ENCODE measurements at regions not wholly inside any gene's neighbourhood (a gene's known extent, or its start where the extent isn't known, plus 50 kb on each side); places are given as distances from the start of the nearest gene placed in this dataset.

DNA sequence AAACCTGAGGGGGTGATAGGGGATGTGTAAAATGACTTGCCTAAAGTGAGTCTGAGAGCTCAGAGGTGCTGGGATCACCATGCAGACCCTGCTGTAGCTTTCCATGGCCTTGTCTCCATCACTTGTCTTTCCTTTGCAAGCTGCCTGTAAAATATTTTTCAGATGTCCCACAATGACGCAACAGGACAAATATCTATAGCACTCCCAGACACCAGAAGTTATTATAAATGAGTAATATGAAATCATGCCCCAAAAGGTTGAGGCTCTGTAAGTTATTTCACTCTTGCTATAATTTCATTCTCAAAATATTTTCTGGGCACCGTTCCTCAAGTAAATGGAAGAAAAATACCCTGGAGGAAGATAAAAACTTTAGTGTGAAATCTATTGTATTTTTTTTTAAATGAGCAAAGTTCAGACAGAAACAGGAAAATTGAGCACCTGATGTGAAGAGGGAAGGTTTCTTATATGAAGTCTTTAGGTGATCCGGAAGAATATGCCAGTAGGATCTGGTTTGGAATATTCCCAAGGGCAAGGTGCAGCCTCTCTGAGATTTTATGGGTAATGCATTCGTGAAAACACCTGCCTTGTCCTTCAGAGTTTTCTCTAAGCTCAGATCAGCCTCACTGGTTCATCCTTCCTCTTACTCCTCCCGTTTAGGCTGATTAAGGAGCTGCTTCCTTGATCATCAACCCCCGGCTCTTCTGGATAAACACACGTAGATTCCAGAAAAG is 138.3 kb upstream of the DMAC1 start:
- TF ChIP-seq EP300 (IDR thresholded peaks at IDR 0.05) (no peak), POLR2AphosphoS5 (IDR thresholded peaks at IDR 0.05) (no peak), POLR2A (IDR thresholded peaks at IDR 0.05) (no peak)
- TF ChIP-seq, protein P1, sequence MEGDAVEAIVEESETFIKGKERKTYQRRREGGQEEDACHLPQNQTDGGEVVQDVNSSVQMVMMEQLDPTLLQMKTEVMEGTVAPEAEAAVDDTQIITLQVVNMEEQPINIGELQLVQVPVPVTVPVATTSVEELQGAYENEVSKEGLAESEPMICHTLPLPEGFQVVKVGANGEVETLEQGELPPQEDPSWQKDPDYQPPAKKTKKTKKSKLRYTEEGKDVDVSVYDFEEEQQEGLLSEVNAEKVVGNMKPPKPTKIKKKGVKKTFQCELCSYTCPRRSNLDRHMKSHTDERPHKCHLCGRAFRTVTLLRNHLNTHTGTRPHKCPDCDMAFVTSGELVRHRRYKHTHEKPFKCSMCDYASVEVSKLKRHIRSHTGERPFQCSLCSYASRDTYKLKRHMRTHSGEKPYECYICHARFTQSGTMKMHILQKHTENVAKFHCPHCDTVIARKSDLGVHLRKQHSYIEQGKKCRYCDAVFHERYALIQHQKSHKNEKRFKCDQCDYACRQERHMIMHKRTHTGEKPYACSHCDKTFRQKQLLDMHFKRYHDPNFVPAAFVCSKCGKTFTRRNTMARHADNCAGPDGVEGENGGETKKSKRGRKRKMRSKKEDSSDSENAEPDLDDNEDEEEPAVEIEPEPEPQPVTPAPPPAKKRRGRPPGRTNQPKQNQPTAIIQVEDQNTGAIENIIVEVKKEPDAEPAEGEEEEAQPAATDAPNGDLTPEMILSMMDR (IDR thresholded peaks at IDR 0.05): no peak
